ENCODE measurements at regions not wholly inside any gene's neighbourhood (a gene's known extent, or its start where the extent isn't known, plus 50 kb on each side); places are given as distances from the start of the nearest gene placed in this dataset.

DNA sequence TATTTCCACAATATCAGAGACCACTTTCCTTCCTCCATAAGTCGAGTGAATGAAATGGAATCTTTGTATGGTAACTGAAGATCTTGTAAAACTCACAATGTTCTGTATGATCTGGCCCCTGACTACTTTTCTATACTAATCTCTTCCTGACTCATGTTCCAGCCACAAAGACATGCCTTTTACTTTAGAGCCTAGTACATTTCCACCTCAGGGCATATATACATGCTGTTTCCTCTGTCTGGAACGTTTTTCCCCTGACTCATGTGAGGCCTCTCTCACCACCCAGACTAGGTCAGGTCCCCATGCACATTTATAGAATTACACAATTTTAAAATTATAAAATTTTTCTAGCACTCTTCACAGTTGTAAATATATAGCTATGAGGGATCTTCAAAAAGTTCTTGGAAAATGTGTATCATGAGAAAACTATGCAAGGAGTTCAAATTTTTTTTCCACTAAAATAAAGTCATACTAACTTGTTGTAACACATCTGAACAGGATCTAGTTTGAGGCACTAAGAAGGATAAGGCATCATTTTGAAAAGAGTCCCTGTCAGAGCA, 208.8 kb downstream of the SH2D1A start:
- TF ChIP-seq, protein P1, sequence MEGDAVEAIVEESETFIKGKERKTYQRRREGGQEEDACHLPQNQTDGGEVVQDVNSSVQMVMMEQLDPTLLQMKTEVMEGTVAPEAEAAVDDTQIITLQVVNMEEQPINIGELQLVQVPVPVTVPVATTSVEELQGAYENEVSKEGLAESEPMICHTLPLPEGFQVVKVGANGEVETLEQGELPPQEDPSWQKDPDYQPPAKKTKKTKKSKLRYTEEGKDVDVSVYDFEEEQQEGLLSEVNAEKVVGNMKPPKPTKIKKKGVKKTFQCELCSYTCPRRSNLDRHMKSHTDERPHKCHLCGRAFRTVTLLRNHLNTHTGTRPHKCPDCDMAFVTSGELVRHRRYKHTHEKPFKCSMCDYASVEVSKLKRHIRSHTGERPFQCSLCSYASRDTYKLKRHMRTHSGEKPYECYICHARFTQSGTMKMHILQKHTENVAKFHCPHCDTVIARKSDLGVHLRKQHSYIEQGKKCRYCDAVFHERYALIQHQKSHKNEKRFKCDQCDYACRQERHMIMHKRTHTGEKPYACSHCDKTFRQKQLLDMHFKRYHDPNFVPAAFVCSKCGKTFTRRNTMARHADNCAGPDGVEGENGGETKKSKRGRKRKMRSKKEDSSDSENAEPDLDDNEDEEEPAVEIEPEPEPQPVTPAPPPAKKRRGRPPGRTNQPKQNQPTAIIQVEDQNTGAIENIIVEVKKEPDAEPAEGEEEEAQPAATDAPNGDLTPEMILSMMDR (IDR thresholded peaks at IDR 0.05; ENCODE audit: low read depth, low read length, missing control alignments) = no peak
- H3K4me3 ChIP-seq (ENCODE audit: low read depth, low read length) = no peak overlapping the region
- no peak for DNase-seq (ENCODE audit: low read depth)

DNA sequence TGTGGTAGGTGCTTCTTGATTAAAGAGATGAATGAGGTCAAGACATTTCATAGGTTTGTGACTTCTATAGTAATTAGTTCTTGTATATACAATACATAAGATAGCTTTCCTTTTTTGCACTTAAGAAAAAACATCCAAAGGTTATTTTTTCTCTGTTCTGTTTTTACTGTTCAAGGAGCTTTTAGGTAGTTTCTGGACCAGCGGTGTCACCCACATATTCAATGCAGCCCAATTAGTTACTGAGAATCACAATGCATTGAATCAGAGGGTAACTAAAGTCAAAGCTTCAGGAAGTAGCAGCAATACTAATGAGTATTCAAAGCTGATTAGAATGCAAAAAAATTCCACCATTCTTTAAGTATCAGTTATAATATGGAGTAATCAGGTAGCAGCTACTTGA, 211.6 kb downstream of the SH2D1A start:
- H3K4me3 ChIP-seq (ENCODE audit: low read depth, low read length) = no peak overlapping the region
- TF ChIP-seq, protein P1 (IDR thresholded peaks at IDR 0.05; ENCODE audit: low read depth, low read length, missing control alignments) = no peak
- no peak for DNase-seq (ENCODE audit: low read depth)

DNA sequence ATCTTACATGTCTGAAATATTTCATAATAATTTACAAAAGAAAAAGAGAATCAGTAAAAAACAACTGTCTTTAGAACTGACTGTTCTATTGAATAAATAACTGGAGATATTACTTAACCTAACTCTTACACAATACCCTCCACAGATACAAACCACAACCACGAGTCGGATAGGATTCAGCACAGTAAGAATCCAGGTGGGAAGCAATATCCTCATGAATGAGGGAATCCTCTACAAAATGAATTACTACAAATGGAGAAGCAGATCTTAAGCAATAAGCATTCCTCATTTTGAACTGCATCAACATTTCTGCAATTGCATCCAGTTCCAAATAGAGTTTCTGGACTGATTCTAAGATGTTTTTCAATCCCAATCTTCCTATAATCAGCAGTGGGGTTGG, 227.1 kb downstream of the SH2D1A start:
- TF ChIP-seq, protein P1 (IDR thresholded peaks at IDR 0.05; ENCODE audit: low read depth, low read length, missing control alignments) = no peak
- no peak overlapping the region for H3K4me3 ChIP-seq (ENCODE audit: low read depth, low read length)
- no peak for DNase-seq (ENCODE audit: low read depth)

DNA sequence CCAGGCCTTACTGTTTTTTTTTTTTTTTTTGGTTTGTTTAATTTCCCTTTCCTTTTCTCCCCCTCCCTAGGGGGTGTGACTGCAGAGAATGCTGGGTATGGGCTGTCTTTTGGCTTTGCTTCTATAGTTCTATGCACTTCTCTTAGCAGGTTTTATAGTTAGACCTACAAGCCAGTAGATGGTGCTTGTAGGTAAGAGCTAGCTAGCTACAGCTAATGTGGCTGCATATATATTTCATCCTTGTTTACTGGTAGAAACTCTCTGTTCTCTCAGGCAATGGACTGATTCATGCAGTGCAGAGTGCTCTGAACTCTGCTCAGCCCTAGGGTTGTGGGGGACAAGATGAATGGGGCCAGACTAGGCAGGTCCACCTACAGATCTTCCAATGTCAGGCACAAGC, 246.4 kb downstream of the SH2D1A start:
- DNase-seq (ENCODE audit: low read depth) = no peak
- TF ChIP-seq, protein P1 (IDR thresholded peaks at IDR 0.05; ENCODE audit: low read depth, low read length, missing control alignments) = no peak
- no peak overlapping the region for H3K4me3 ChIP-seq (ENCODE audit: low read depth, low read length)

DNA sequence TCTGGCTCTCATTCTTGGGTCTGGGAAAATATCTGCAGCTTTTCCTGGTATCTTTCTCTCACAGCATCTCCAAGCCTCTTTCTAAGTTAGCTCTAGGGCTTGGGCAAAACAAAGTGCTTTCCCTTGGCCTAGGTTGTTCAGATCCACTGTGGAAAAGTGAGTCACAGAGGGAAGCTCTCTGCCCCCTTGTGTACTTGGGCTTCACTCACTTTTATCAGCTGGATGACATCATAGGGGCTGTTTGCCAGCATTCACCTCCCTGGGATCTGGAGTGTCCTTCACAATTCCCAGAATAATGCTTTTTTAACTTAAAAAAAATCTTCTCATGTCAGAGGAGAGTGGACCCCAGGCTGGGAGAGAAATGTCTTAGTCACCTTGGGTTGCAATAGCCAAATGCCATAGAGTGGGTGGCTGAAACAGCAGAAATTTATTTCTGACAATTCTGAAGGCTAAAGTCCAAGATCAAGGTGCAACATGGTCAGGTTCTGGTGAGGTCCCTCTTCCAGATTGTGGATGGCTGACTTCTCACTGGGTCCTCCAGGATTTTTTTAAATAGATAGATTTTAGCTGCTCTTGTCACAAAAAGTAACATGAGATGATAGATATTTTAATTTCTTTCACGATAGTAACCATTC, 247.8 kb downstream of the SH2D1A start:
- no peak for DNase-seq (ENCODE audit: low read depth)
- TF ChIP-seq, protein P1 (IDR thresholded peaks at IDR 0.05; ENCODE audit: low read depth, low read length, missing control alignments) = no peak

DNA sequence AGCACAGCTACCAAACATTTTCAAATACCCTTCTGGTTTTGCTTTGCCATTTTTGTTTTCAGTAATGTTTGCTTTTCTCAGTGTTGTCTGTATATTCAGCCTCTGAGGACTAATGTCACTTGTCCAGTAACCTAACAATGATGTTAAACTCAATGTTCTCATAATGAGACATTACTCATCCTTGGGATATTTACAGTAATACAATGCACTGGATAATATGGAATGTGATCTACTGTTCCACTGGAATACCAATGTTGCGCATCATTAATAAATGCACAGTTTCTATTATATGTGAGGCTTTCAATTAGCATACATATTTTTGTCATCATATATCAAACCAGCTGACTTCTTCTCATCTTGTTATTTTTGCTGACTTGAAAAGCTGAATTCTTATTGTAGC, 259.1 kb downstream of the SH2D1A start:
- H3K4me3 ChIP-seq (ENCODE audit: low read depth, low read length) = no peak overlapping the region
- no peak for DNase-seq (ENCODE audit: low read depth)
- TF ChIP-seq, protein P1 (IDR thresholded peaks at IDR 0.05; ENCODE audit: low read depth, low read length, missing control alignments) = no peak

More for the DNA sequence above, 247.8 kb downstream of the SH2D1A start:
- no peak overlapping the region for H3K4me3 ChIP-seq (ENCODE audit: low read depth, low read length)

DNA sequence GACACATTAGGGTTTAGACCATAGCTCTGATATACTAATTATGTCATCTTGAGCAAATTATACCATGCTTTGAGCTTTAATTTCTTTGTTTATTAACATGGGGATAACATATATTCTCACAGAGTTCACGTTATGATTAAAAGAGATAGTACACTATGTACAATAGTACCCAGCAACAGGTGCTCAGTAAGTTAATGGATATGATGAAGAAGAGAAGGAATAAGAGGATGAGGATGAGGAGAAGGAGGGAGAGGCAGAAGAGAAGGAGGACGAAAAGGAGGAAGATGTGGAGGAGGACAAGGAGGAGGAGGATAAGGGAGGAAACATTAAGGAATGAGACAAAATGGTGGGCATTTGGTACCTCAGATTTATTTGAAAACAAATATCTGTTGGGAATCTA, 260.4 kb downstream of the SH2D1A start:
- no peak overlapping the region for H3K4me3 ChIP-seq (ENCODE audit: low read depth, low read length)
- TF ChIP-seq, protein P1 (IDR thresholded peaks at IDR 0.05; ENCODE audit: low read depth, low read length, missing control alignments) = no peak
- no peak for DNase-seq (ENCODE audit: low read depth)

All from GM12864 (cell line).